SK-N-SH (cell line): ENCODE measurements at regions not wholly inside any gene's neighbourhood (a gene's known extent, or its start where the extent isn't known, plus 50 kb on each side); places are given as distances from the start of the nearest gene placed in this dataset.

Experiments used
- EZH2phosphoT487 ChIP-seq: fragments of 200-600 bp; sonication (generic); IDR thresholded peaks from 2 replicates; pipeline ENCODE4 v1.6.1; 2017; ENCODE audit warnings: low read depth, mixed run types, mild to moderate bottlenecking, antibody characterized with exemption, moderate library complexity, borderline replicate concordance
- GATA2 ChIP-seq: sonication (generic); formaldehyde crosslinking; IDR thresholded peaks from 2 replicates; pipeline ENCODE4 v1.5.0; 2020; ENCODE audit warnings: mild to moderate bottlenecking, missing genetic modification reagents
- NFIC ChIP-seq: IDR thresholded peaks from 2 replicates; pipeline ENCODE4 v1.4.0; 2012; ENCODE audit warnings: borderline replicate concordance
- NRF1 ChIP-seq: IDR thresholded peaks from 2 replicates; pipeline ENCODE4 v1.6.1; 2012; ENCODE audit warnings: low read depth, mild to moderate bottlenecking, low read length
- RAD21 ChIP-seq: IDR thresholded peaks from 2 replicates; pipeline ENCODE4 v1.6.1; 2012; ENCODE audit warnings: mild to moderate bottlenecking, low read length
- SIN3A ChIP-seq: IDR thresholded peaks from 2 replicates; pipeline ENCODE4 v1.6.1; 2012; ENCODE audit warnings: low read depth, mild to moderate bottlenecking, low read length, moderate library complexity, borderline replicate concordance
- TAF1 ChIP-seq: IDR thresholded peaks from 2 replicates; pipeline ENCODE4 v1.6.1; 2012; ENCODE audit warnings: low read depth, mild to moderate bottlenecking, low read length, moderate library complexity, borderline replicate concordance
- YY1 ChIP-seq: IDR thresholded peaks from 2 replicates; pipeline ENCODE4 v1.4.0; 2012; ENCODE audit warnings: low read depth, mild to moderate bottlenecking
- TF ChIP-seq, protein P1 (sequence below): fragments of 200-600 bp; sonication (generic); IDR thresholded peaks from 2 replicates; pipeline ENCODE4 v1.6.1; 2017; ENCODE audit warnings: antibody characterized with exemption, mild to moderate bottlenecking, moderate library complexity
- TF ChIP-seq, protein P2 (sequence below): IDR thresholded peaks from 2 replicates; pipeline ENCODE4 v1.6.1; 2012; ENCODE audit warnings: mild to moderate bottlenecking, low read depth, low read length, moderate library complexity
- TF ChIP-seq, protein P3 (sequence below): IDR thresholded peaks from 2 replicates; pipeline ENCODE4 v1.4.0; 2012; ENCODE audit warnings: low read depth

DNA sequence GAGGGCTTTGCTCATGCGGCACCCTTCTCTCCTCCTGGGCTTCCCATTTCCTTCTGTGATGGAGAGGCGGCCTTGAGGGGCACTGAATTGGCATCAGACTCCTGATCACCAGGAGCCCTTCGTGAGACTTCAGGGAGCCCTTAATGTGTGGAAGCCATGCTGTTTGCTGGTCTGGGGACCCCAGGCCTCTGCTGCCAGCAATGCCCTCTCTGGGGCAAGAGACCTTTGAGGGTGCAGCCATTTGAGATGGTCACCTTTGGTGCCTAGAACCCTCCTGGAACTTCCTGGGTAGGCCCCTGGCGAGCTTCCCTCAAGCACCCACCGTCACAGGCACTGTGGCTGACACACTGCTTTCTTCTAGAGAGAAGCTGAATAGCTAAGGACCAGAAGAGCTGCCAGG, 338.7 kb upstream of the IRX4 start:
- TF ChIP-seq, protein P1, sequence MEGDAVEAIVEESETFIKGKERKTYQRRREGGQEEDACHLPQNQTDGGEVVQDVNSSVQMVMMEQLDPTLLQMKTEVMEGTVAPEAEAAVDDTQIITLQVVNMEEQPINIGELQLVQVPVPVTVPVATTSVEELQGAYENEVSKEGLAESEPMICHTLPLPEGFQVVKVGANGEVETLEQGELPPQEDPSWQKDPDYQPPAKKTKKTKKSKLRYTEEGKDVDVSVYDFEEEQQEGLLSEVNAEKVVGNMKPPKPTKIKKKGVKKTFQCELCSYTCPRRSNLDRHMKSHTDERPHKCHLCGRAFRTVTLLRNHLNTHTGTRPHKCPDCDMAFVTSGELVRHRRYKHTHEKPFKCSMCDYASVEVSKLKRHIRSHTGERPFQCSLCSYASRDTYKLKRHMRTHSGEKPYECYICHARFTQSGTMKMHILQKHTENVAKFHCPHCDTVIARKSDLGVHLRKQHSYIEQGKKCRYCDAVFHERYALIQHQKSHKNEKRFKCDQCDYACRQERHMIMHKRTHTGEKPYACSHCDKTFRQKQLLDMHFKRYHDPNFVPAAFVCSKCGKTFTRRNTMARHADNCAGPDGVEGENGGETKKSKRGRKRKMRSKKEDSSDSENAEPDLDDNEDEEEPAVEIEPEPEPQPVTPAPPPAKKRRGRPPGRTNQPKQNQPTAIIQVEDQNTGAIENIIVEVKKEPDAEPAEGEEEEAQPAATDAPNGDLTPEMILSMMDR, result no peak
- TF ChIP-seq, protein P2, sequence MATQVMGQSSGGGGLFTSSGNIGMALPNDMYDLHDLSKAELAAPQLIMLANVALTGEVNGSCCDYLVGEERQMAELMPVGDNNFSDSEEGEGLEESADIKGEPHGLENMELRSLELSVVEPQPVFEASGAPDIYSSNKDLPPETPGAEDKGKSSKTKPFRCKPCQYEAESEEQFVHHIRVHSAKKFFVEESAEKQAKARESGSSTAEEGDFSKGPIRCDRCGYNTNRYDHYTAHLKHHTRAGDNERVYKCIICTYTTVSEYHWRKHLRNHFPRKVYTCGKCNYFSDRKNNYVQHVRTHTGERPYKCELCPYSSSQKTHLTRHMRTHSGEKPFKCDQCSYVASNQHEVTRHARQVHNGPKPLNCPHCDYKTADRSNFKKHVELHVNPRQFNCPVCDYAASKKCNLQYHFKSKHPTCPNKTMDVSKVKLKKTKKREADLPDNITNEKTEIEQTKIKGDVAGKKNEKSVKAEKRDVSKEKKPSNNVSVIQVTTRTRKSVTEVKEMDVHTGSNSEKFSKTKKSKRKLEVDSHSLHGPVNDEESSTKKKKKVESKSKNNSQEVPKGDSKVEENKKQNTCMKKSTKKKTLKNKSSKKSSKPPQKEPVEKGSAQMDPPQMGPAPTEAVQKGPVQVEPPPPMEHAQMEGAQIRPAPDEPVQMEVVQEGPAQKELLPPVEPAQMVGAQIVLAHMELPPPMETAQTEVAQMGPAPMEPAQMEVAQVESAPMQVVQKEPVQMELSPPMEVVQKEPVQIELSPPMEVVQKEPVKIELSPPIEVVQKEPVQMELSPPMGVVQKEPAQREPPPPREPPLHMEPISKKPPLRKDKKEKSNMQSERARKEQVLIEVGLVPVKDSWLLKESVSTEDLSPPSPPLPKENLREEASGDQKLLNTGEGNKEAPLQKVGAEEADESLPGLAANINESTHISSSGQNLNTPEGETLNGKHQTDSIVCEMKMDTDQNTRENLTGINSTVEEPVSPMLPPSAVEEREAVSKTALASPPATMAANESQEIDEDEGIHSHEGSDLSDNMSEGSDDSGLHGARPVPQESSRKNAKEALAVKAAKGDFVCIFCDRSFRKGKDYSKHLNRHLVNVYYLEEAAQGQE, result no peak
- TF ChIP-seq RAD21 (no peak), SIN3A (no peak), YY1 (no peak), NFIC (no peak), EZH2phosphoT487 (no peak), TAF1 (no peak), GATA2 (CRISPR knock-in tag) (no peak), NRF1 (no peak)
- TF ChIP-seq, protein P3, sequence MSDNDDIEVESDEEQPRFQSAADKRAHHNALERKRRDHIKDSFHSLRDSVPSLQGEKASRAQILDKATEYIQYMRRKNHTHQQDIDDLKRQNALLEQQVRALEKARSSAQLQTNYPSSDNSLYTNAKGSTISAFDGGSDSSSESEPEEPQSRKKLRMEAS, result no peak
